TTC549 (cell line): ENCODE measurements at regions not wholly inside any gene's neighbourhood (a gene's known extent, or its start where the extent isn't known, plus 50 kb on each side); places are given as distances from the start of the nearest gene placed in this dataset.
"Not testable (repeated sequence)": the region's sequence is repeated elsewhere in the genome, so short reads cannot be mapped to it uniquely, and the experiment has no call there.

ENCODE experiments used
- FAIRE-seq: peaks from 2 replicates; lab custom pipeline; 2012; peaks lifted over from hg19 to GRCh38; lab: Jason Lieb, UNC

- no peak for FAIRE-seq
Measured at GRCh38 chr14:46596236-46596635, 55.3 kb downstream of the RPL10L start.

DNA sequence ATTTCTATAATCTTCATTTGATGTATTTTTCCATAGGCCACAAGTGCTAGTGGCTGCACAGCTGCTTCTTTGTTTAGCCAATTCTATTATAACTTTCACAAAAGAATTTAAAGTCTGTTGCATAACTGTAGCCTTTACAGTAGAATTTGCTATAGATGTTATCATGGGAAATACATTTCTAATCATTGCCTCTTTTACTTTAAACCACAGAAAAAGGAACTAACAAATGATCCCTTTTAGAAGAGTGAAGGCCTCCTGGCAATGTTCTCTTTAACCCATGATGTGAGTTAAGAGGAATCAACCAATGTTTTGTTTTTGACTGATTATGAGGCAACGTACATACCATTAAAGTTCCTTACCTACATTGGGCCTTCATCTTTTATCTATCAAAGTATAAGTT is 68.8 kb downstream of the RPL10L start:
- no peak for FAIRE-seq

- FAIRE-seq, result peak; percentile 66
Measured at GRCh38 chr14:46581036-46581671, 70.4 kb downstream of the RPL10L start.

- no peak for FAIRE-seq
Measured at GRCh38 chr14:46574978-46575375, 76.6 kb downstream of the RPL10L start.

DNA sequence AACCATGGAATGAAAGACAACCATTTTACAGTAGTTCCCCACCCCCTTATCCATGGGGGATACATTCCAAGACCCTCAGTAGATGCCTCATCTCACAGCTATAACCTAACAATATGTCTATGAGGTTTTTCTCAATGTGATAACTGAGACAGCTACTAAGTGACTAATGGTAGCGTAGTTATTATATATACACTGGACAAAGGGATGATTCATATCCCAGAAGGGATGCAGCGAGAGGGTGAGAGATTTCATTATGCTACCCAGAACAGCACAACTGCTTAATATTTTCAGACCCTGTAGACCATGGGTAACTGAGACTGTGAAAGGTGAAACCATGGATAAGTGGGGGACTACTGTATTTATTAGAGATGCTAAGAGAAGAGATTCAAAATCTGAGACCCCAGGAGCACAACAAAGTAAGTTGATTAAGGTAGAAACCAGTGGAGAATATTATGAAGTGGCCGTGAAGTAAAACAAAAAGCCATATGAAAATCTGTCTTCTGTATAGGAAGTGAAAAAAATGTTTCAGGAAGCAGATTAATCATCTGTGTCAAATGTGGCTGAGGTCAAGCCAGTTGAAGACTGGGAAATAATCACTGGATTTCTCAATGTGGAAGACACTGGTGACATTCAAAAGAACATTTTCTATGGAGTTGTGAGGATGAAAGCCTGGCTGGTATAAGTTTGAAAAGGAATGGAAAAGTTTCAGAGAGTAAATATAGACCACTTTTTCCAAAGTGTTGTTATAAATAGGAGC is 77.2 kb downstream of the RPL10L start:
- no peak for FAIRE-seq

DNA sequence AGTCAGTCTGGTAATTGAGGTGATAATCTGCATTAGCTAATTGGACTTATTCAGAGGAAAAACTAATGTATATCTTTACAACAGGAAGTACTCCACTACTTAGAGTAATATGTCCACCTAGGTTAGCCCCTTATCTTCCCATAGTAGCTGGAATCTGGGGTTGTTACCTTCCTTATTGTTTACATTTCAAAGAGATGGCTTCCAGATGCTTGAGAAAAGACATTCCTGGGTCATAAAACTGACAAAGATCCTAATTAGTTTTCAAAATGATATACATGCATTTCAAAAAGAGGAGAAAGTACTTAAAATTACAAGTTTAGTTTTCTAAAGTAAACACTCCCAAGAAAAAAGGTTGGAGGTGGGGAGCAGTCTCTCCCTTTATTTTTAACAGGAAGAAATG is 78.1 kb downstream of the RPL10L start:
- FAIRE-seq, result no peak

DNA sequence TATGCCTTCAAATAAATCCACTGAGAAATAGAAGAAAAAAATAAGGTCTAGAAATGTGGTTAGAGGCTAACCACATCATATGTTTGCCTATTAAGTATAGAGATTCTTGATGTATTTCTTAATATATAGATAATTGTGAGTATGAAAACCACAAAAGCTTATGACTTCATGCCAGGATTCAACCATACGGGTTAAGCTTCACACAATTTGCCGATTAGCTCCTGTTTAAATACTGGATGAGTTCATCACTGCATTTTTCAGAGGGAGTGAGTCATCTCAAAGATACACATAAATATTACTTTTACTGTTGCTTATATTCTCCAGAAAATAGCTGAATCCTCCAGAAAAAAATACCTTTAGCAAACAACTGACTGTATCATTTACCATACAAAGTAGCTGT is 79.6 kb downstream of the RPL10L start:
- FAIRE-seq, result no peak

GRCh38 chr14:46568161-46568560 is 83.4 kb downstream of the RPL10L start:
- not testable (repeated sequence) for FAIRE-seq

DNA sequence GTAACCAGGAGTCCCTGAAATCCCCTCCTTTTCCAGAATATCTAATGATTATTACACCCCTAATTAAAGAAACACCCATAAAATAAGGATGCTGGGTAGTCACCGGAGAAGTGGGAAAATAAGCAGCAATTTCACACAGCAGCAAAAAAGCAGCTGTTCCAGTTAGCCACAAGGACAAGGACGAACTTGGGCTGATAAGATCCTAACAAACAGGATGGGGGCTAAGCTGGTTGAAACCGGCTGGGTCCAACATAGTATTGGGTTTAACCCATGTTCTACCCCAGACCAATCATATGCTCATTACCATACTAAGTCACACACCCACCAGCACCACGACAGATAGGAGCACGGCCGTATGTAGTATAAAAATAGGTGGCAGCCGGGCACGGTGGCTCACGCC is 100.7 kb downstream of the RPL10L start:
- FAIRE-seq, result no peak

- FAIRE-seq, result no peak
Measured at GRCh38 chr14:46540986-46541385, 110.6 kb downstream of the RPL10L start.

GRCh38 chr14:46519121-46519520 is 132.5 kb downstream of the RPL10L start:
- no peak for FAIRE-seq

DNA sequence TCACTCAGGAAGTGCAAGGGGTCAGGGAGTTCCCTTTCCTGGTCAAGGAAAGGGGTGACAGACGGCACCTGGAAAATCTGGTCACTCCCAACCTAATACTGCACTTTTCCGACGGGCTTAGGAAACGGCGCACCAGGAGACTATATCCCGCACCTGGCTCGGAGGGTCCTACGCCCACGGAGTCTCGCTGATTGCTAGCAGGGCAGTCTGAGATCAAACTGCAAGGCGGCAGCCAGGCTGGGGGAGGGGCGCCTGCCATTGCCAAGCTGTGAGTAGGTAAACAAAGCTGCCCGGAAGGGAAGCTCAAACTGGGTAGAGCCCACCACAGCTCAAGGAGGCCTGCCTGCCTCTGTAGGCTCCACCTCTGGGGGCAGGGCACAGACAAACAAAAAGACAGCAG is 142.8 kb downstream of the RPL10L start:
- not testable (repeated sequence) for FAIRE-seq

DNA sequence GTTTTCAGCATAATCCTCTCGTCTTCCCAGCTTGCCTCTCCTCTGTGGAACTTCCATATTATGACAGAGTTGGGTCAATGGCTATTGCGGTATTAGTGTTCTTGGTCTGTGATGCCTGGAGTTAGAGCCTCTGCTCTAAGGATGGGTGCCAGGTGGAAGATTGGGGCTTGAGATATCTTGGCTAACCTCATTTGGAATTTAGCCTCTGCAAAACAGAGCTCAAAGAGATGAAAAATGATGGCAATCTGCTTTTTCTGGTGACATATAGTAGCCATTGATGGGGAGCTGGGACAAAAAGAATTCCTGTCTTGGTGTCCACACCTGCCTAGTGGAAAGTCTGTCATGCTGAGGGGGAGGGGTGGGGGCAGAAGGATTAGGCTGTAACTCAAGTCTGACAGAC is 152.1 kb downstream of the RPL10L start:
- no peak for FAIRE-seq

- no peak for FAIRE-seq
Measured at GRCh38 chr14:46496409-46496808, 155.2 kb downstream of the RPL10L start.

- no peak for FAIRE-seq
Measured at GRCh38 chr14:46490238-46490685, 161.3 kb downstream of the RPL10L start.

DNA sequence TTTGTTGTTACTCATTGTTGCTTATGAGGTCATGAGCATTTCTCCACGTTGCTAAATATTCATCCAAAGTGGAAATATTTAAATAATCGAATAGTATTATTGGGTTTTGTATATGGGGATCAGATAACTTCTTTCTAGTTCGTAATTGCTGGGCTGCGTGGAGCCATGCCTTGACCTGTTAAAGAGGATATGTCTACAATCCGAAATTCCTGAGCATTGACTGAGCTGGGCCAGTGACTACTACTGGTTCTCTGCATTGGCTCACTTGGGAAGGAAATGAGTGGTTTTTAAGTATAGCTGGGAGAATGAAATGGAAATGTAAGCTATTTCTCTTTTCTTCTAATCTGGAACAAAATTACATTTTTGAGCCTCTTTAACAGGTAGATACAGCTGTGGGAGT is 163.2 kb downstream of the RPL10L start:
- no peak for FAIRE-seq

- no peak for FAIRE-seq
Measured at GRCh38 chr14:46487582-46488350, 163.8 kb downstream of the RPL10L start.

DNA sequence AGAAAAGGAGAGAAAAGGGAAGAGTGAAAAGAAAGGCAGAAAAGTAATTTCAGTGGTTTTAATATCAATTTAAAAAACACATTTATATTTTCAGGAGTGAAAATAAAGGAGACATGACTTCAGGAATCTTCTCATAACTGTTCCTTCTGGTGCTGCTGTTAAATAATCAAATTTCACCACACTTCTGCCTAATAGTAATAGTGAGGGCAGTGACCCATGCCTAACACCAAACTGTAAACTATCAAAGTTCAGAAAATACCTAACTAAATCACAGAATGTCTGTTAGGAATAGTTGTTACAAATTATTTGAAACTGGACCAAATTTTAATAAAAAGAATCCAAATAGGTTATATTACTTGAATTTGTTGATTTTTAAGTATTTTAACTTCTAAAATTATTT is 169.4 kb downstream of the RPL10L start:
- no peak for FAIRE-seq

- no peak for FAIRE-seq
Measured at GRCh38 chr14:46480817-46481216, 170.8 kb downstream of the RPL10L start.

DNA sequence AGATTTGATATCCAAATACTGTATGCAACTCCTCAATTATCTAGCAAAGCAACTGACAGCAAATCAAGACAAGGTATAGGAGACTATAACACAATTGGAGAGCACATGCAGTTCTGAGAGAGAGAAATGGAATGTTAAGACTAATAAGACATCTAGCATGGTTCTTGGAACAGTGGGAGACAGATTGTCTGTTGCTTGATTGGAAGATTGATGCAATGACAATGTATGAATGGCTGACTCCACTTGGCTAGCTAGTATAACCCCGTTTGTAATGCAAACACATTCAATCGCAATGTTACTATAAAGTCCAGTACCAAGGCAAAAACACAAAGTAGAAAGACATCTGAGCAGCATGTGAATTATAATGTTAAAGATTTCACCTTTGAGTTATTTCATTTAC is 179.3 kb downstream of the RPL10L start:
- no peak for FAIRE-seq

GRCh38 chr14:46464341-46464740 is 187.2 kb downstream of the RPL10L start:
- no peak for FAIRE-seq

DNA sequence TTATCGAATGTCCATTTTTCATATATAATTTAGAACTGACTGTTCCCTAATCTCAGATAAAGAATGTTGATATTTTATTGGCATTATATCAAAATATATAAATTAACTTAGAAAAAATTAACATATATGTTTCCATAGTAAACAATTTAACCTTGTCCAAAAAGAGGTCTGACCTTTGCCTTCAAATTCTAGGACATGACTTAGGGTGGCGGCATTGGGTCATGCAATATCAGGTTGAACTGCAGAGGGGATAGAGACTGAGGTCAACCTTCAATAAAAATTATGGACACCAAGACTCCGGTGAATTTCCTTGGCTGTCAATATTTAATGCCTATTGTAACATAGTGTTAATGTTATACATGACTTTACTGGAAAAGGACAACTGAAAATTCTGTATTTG is 199.8 kb downstream of the RPL10L start:
- FAIRE-seq, result no peak

DNA sequence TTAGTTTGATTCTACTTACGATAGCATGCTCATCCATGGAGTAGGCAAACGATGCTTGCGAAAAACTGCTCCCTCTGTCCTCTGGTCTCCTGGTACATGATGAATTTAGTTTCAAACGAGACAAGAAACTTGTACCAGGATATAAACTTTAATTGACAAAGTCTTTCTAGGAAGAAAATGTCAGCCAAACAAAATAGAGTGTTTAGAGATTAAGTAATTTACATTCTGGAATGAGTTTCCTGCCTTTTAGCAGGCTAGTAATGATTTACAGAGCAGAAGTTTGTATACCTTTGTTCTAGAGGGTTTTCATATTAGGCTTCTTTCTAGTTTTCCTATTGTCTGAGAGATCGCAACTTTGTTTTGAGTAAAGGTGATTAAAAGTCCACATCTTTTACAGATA is 206.9 kb downstream of the RPL10L start:
- no peak for FAIRE-seq
